Fibroblast of upper back skin (primary cell): ENCODE measurements at regions not wholly inside any gene's neighbourhood (a gene's known extent, or its start where the extent isn't known, plus 50 kb on each side); places are given as distances from the start of the nearest gene placed in this dataset.

Experiments used
- DNase-seq: peaks from one replicate; pipeline ENCODE4 v3.0.0-alpha.2; 2013

DNA sequence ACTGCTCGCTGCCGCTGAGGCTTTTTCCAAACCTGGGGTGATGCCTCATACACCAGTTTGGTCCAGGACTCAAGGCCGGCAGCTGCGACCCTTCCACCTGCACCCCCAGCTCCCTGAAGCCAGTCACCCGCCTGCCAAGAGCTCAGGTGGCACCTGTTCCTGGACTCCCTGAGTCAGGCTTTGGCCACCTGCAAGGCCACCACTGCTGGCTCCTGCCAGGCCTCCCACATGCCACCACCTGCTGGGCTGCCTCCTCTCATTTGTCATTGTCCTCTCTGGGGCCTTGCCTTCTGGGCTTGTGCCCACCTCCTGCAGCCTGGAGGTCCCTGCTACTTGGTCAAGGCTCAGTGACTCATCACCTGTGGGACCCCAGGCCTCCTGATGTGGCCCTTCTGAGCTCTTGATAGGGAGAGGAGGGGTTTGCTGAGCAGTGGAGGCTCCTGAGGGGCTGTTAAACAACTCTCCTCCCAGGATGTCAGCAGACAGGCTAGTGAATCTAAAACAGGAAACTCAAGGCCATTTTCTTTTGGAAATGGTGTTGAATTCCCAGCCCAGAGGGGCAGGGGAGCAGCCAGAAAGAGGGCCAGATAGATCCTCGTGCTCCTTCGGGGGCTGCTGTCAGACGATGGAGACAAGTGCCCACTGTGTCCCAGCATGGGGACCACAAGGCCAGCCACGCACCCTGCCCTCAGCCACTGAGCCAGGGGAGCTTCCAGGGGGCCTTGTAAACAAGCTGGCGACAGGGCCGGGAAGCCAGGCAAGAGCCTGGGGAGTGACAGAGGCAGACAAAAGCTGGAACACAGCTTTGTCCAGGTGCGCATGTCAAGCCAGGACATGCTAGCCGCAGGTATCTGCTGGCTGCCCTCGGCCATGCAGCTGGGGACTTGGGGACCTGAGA lies 416.8 kb downstream of the LRATD1 start:
- DNase-seq = no peak

DNA sequence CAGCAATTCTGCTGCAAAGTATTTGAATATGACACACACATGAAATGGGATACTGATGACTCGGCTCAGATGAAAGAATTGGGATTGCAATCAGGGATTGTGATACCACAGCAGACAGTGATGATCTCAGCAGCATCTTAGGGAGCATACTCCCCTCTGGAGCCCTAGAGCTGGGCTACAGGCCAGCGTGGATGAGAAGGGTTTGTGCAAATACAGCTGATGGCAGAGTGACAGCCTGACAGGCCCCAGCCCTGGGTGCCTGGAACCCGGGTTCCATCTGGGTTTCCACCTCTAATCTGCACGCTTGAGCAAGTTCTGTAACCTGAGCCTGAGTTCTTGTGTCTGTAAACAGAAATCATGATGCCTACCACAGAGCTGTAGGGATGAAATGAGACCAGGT lies 418.0 kb downstream of the LRATD1 start:
- peak; percentile 56 for DNase-seq

DNA sequence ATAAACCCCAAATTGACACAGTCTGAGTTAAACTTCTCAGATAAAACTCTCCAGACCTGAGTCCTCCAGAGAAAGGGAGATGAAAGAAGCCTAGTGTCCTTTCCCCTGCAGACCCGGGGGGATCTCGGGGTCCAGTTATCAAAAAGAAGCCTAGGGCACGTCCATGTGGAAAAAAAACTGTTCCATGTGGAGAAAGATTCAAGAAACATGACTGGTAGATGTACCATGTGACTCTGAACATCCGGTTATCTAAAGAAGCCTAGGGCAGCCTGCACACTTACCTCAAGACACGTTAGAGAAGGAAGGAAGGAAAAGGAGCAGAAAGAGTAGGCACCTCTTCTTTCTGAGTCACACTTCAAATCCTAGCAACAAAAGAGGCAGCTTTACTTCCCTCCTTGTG lies 421.0 kb downstream of the LRATD1 start:
- DNase-seq = no peak

DNA sequence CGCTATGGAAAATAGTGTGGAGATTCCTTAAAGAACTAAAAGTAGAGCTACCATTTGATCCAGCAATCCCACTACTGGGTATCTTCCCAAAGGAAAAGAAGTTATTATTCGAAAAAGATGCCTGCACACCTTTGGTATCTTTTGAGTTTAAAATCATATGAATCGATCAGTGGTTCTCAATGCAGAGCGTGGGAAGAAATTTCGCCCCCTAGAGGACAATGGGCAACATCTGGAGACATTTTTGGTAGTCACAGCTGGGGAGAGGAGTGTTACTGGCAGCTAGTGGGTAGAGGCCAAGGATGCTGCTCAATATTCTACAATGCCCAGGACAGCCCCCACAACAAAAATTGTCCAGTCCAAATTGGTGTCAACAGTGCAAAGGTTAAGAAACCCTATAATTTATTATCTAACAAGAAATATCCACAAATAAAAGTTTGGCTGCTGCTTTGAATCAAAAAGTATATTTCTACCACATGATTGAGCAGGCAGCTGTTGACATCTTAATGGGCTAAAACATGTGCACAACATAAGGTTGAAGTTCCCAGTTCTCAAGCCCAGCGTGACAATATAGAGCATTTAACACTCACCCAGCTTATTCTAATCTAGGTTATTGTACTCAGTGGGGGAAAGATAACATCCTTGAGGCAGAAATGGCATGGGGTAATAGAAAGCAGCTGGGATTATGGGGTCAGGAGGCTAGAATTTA lies 425.7 kb downstream of the LRATD1 start:
- DNase-seq = no peak

DNA sequence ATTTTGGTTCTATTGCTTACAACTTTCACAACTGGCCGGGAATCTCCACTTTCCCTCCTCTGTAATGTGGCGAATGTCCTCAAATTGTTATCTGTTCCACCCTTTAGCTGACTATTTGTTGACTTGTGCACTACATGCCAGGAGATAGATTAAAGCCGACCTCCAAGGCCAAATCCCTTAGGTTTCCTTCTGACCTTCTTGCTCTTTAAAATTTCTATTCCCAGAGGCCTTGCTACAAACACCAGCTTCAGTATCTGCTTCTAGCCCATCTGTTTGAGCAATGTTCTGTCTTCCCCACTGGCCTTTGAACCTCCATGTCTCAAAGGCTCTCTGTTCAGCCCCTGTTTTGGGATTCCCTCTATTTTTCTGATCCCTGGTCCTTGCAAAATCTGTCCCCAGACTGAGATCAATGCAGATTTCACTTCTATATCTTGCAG lies 426.2 kb downstream of the LRATD1 start:
- no peak for DNase-seq

DNA sequence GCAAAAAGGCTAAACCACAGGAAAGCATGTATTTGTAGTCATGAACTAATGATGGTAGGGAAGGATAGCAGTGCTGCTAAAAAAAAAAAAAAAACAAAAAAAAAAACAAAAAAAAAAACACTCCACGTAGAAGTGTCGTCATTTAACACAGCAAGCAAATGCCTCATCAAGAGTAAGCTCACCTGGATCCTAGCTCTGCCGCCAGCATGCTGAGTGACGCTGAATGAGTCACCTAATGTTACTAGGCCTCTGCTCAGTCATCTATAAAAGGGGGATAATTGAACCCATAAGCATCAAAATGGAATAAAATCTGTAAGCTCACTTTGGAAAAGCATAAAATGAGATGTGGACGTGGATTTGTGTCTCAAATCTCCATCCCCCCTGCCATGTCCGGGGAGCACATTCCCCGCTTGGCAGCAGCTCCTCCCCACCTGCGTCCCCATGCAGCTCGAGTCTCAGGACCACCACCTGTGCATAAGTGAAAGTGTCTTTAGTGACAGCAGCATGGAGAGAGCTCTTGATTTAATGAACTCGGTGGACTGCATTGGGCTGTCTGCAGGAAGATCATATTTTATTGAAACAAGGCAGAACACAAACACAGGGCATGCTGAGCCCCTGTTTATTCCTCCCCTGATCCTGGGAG lies 427.5 kb downstream of the LRATD1 start:
- no peak for DNase-seq

DNA sequence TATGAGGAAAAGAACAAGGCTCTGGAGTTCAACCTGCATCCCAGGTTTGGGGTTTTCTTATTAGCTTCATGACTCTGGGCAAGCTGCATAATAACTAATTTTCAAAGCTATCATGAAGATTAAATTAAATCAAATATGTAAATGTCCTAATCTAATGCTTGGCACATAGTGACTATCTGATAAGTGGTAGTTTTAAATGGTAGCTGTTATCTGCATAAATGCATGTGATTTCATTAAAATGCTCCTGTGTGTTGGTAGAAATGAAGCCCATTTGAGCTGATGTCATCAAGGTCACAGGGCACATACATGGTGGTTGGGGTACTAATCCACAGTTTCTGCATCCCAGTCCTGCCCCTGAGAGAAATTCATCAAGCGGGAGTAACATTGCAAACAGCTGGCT lies 428.8 kb downstream of the LRATD1 start:
- DNase-seq = no peak

DNA sequence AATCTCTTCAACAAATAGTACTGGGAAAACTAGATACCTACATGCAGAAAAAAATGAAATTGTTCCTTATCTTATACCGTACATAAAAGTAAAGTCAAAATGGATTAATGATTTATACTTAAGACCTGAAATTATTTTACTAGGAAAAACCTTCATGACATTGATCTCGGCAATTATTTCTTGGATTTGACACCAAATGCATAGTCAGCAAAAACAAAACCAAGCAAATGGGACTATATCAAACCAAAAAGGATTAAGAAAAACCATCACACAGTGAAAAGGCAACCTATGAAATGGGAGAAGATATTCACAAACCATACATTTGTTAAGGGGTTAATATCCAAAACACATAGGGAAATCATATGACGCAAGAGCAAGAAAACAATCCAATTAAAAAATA lies 433.6 kb downstream of the LRATD1 start:
- no peak for DNase-seq

DNA sequence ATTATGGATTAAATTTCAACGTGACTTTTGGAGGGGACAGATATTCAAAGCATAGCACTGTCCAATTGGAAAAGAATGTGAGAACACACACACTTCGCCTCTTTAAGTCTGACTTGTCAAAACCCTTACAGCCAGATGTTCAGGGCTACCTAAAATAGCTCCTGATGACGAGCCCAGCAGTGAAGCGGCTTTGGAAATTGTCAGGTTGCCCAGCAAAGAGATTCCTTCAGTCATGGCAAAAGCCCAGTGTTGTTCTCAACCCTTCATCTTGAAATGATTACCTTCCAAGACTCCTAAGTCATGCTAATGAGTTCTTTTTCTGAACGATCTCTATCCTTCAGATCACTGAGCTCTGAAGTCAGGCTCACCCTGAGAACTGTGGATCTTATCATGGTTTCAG lies 436.6 kb downstream of the LRATD1 start:
- peak; percentile 91 for DNase-seq

DNA sequence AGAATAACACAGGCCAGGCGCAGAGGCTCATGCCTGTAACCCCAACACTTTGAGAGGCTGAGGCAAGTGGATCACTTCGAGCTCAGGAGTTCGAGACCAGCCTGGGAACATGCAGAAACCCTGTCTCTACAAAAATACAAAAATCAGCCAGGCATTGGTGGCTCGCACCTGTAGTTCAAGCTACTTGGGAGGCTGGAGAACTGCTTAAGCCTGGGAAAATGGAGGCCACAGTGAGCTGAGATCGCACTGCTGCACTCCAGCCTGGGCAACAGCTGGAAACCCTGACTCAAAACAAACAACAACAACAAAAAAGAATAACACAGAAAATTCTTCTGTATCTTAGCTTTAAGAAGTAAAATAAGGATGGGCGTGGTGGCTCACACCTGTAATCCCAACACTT lies 440.3 kb downstream of the LRATD1 start:
- DNase-seq = no peak

DNA sequence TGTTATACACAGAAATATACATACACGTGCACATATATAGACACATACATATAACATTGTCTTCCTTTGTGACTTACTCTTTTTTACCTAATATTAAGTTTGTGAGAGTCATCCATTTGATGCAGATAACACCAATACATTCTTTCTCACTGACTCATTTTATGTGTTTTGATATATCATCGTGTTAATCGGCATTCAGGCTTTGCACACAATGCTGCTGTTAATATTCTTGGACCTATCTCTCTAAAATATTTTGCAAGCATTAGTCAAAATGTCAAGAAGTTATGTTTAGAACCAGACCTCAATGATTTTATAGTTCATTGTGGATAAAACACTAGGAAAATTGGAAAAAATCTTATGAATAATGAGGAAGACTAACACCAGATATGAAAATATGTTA lies 441.1 kb downstream of the LRATD1 start:
- DNase-seq = peak; percentile 57

DNA sequence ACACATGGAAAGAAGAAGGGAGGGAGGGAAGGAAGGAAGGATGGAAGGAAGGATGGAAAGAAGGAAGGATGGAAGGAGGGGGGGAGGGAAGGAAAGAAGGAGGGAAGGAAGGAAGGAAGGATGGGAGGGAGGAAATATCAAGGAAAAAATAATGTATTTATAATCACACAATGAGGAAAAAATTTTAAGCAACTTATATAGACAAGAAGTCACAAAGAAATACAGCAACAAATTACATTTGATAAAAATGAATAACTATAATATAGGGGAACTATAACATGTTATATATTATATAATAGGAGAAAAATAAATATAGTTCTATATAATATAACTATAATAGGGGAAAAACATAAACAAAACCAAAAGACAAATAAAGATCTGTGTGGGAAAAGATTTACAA lies 441.8 kb downstream of the LRATD1 start:
- DNase-seq = no peak

DNA sequence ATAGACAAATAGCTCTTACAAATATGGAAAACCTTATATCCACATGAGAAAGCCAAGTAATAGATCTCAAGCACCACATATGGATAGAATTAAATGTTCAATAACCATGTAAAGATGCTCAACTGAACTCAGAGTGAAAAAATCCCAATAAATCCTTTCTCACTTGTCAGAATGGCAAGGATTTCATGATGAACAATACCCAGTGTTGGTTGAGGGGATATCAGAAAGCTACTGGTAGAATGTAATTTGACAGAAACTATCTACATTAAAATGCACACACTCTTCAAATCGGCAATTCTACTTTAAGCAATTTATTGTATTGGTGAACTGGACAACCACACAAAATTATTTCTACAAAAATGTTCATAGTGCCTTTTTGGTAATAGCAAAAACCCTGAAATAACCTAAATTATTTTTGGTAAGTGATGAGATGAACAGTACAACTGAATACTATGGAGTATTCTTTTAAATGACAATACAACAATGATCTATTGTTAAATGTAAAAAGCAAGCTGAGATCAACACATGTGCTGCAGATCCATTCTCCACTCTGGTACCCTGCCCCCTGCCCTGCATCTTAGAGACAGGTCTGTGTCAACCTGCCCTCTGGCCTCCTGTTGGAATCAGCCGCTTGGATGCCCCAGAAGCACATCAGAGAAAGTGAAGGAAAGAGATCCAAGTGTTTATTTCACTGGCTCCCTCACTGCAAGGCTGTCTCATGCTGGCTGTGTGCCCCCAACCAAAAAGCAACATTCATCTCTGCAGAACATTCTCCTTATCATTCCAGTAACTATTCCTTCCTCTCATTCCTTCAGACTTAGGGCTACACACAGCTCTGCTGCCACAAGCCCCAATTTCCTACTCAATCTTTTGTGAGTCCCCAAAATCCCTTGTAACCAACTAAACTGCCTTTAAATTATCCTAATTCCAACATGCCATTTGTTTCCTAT lies 442.5 kb downstream of the LRATD1 start:
- DNase-seq = no peak

DNA sequence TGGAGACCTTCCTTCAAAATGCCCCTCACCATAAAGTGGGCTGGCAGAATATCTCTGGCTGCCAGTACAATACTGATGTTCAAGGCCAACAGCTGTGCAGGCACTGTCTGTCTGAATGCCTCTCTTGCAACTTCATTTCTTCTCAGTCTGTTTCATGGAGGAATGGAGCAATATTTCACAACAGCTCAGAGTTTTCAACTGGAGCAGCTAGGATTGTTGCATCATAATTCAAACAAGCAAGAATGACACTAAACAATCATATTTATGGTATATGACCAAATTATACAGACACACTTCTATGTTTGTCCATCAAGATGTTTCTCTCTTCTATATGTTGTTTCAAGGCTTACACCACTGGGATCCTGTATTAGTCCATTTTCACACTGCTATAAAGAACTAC lies 444.2 kb downstream of the LRATD1 start:
- no peak for DNase-seq

DNA sequence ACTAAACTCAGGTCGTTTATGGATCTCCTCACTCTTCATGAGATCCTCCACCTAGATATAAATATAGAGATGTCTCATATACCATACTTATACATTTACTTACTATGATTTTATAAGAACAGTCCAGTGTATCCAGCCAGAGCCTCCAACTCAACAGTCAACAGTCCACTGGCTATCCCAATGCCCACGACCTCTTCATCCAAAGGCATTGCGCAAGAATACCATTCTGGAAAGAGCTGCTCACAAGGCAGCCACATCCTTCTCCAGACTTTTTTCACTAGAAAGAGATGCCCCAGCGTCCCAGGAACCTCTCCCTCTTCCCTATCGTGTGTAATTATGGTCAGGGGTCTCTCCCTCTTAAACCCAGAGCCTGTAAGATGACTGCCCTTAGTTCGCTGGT lies 448.8 kb downstream of the LRATD1 start:
- no peak for DNase-seq

DNA sequence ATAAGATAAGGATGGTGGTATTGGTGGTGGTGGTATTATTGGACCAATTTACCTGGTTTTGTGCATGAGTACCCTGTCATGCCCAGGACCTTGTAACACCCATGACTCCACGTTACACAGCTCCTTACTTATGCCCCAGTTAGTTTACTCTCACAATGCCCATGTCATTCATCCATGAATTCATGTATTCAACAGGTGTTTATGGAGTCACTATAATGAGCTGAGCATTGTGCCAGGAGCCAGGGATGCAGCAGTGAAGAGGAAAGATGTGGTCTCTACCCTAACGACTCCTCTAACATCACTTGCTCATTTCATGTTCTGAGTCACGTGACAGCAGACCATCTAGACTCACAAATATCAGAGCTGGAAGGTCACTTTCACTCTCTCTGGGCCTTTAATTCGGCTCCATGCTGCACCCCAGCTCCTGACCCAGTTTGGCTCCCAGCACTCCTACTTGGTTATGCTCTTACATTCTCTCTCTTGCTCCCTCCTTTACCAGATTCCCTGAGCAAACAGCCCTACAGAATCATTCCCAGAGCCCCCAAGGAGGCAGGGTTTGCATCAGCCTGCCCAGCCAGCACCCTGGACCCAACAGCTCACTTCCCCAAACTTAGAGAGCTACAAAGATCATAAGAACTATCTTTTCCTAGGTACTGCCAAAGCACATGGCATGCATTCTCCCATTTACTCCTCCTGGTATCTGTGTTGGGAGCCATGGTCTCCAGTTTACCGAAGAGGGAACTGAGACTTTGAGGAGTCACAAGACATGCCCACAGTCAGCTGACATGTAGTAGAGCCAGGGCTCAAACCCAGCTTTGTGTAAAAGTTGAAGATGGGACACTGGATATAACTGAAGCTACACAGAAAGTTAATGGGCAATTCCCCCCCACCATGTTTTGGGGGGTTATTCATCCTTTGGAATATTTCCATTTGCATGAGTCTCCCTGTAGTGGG lies 449.9 kb downstream of the LRATD1 start:
- no peak for DNase-seq

DNA sequence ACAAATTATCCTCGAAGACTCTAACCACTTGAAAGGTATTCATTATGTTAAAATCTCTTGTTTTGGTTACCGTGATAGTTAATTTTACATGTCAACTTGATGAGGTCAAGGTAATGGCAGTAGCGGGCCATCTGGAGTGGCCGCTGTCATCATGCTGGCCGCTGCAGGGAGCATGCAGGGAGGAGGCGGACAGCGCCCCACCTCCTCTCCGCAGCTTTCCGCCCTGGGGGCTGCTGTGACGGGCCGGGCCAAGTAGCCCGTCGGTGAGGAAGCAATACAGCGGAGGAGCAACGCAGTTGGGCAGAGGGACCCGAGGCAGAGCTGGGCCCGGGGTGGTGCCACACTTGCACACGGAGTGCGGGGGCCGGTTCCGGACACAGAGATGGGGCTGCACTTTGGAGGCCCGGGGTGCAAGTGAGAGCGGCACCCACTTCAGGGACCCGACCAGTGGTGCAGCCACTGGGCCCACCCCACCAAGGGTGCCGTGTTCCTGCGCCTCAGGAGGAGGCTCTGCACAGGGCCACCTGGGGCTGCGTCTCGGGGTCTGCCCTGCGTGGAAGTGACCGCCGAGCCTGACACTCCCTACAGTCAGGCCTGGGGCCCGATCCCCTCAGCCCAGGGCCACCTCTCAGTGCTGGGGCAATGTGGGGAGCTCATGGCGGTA lies 452.4 kb downstream of the LRATD1 start:
- DNase-seq = no peak

DNA sequence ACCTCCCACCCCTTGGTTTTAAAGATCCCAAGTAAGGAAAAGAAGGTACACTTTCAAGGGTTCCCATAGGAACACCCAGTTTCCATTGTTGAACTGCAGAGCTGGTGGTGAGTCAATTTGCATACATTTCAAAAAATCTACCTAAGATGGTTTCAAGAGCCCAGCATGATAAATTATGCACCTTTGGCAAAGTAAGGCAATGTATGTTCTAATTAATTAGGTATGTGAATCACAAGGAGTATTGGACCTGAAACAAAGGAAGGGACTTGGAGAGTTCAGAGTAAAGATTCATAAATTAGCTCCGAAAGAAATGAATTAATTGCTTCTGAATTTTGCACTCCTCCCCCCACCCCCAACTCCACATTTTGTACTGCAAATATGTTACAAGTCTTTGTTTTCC lies 459.7 kb downstream of the LRATD1 start:
- peak; percentile 67 for DNase-seq

DNA sequence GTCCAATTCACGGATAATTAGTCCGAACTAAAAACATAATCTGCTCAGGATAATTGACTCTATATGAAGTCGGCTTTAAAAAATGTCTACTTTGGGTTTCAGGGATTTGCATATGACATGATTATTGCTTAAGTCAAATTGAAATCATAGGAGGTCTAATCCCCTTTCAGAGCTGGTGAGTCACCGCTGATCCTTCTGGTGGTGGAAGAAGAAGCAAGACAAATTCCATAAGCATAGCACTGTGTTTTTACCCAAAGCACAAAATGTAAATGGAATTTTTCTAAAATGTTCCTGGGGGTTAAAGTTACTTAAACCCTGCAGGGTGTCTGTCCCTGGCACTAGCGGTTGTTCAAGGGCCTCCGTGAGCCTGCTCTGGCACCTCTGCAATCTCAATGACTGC lies 460.2 kb downstream of the LRATD1 start:
- DNase-seq = peak; percentile 89

DNA sequence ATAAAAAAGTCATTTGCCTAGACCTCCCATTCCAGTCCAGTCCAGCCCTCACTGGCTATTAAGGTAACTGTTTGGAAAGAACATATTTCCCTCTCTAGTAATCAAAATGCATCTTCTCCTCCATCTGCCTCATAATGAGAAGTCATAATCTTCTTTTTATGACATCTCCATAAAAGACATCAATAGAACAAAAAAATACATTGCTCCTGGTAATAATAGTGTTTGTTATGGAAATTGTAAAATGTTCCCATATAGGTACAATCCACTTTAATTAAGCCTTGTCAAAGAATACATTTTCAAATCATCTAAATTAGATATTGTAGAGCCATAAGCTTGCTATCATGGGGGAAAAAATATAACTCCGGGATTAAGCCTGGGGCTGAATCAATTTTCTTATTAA lies 461.6 kb downstream of the LRATD1 start:
- DNase-seq = no peak

DNA sequence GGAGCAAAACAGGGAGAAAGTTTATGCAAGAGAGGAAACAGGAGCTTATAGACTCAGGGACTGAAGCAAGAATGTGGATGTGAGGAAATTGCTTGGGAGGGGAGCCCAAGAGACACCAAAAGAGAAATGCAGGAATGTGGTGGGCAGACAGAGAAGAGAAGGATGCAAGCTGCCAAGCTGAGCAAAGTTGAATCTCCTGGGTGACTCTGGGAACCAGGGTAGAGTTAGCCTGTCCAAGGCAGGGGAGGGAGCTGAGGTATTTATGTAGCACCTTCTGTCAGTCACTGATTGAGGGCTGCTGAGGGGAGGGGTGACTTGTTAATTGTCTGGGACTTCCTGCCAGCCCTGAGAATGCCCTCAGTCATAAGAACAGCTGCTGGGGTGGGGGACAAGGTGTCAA lies 464.3 kb downstream of the NBAS start:
- peak; percentile 46 for DNase-seq
